ENCODE measurements at regions not wholly inside any gene's neighbourhood (a gene's known extent, or its start where the extent isn't known, plus 50 kb on each side); places are given as distances from the start of the nearest gene placed in this dataset.

- in situ Hi-C loops (cut with MboI): no loop called here
- ChIA-PET POLR2A (interaction anchor here (1.2 kb wide), 1 partner anchor 15 kb away, joined by 3 read pairs; no protein-coding TSS in a partner anchor), CTCF (ENCODE audit: low intra/inter-chr PET ratio) (no interaction called here)
- Histone ChIP-seq H3K9me3 (replicated peaks; ENCODE audit: control insufficient read depth, insufficient read depth, low read depth, low read length) (no peaks in the 10 kb centered on the region), H3K36me3 (ENCODE audit: control insufficient read depth, insufficient read depth, low read length) (no peaks in the 10 kb centered on the region), H4K20me1 (replicated peaks; ENCODE audit: control insufficient read depth, insufficient read depth, low read length) (no peaks in the 10 kb centered on the region), H3K4me1 (replicated peaks in 1 of 2; ENCODE audit: control insufficient read depth in 2 of 2, insufficient read depth in 2 of 2, low read length in 2 of 2) (no peaks in the 10 kb centered on the region), H3K4me3 (no peak overlapping the region), H3K9ac (ENCODE audit: insufficient read depth in 1 of 2, low read depth in 2 of 2, low read length in 2 of 2) (no peak overlapping the region), H3K4me2 (ENCODE audit: insufficient read depth, low read length) (no peak overlapping the region), H3K9me1 (ENCODE audit: control insufficient read depth, insufficient read depth, low read length) (no peaks in the 10 kb centered on the region), H3K27me3 (ENCODE audit: control insufficient read depth in 2 of 2, insufficient read depth in 2 of 2, low read length in 2 of 2) (no peaks in the 10 kb centered on the region; a peak in 1 of 5 replicates), H3K27ac (ENCODE audit: extremely low read depth, low read depth, low read length) (no peak overlapping the region), H2AFZ (ENCODE audit: low read depth, low read length) (no peak overlapping the region), H3K79me2 (ENCODE audit: control insufficient read depth, insufficient read depth, low read length) (no peaks in the 10 kb centered on the region)
- peak; percentile 60 for TF ChIP-seq ZFP36 (IDR thresholded peaks at IDR 0.05; ENCODE audit: low read depth, low read length, partially characterized antibody)
- no peak for TF ChIP-seq GATAD2B (IDR thresholded peaks at IDR 0.05; ENCODE audit: borderline replicate concordance)
- TF ChIP-seq RBM25 (IDR thresholded peaks at IDR 0.05; ENCODE audit: low read depth, low read length, severe bottlenecking): peak; percentile 86
- WGBS (ENCODE audit: insufficient coverage, low coverage, missing lambda C conversion rate): 11% methylated on average over 1 of the region's 1 CpG
- DNase-seq (ENCODE audit: extremely low read depth in 1 of 4, low spot score in 3 of 4) (no peak), ATAC-seq (no peak), FAIRE-seq (no peak)
- intact Hi-C loops (cut with micrococcal nuclease): no loop called here
- BruUV-seq (replicated peaks): no TSS peak
Measured at GRCh38 chr20:24834310-24834709, 114.8 kb upstream of the CST7 start.

GRCh38 chr20:24835195-24835594, 113.9 kb upstream of the CST7 start:
- Histone ChIP-seq H3K36me3 (ENCODE audit: control insufficient read depth, insufficient read depth, low read length) (no peaks in the 10 kb centered on the region), H3K4me2 (ENCODE audit: insufficient read depth, low read length) (no peak overlapping the region), H3K27ac (ENCODE audit: extremely low read depth, low read depth, low read length) (no peak overlapping the region), H3K9me3 (replicated peaks; ENCODE audit: control insufficient read depth, insufficient read depth, low read depth, low read length) (no peaks in the 10 kb centered on the region), H3K79me2 (ENCODE audit: control insufficient read depth, insufficient read depth, low read length) (no peaks in the 10 kb centered on the region), H2AFZ (ENCODE audit: low read depth, low read length) (no peak overlapping the region), H3K27me3 (ENCODE audit: control insufficient read depth in 2 of 2, insufficient read depth in 2 of 2, low read length in 2 of 2) (no peaks in the 10 kb centered on the region; a peak in 1 of 5 replicates), H3K4me1 (replicated peaks in 1 of 2; ENCODE audit: control insufficient read depth in 2 of 2, insufficient read depth in 2 of 2, low read length in 2 of 2) (no peaks in the 10 kb centered on the region), H3K4me3 (no peak overlapping the region), H3K9ac (ENCODE audit: insufficient read depth in 1 of 2, low read depth in 2 of 2, low read length in 2 of 2) (no peak overlapping the region), H4K20me1 (replicated peaks; ENCODE audit: control insufficient read depth, insufficient read depth, low read length) (no peaks in the 10 kb centered on the region), H3K9me1 (ENCODE audit: control insufficient read depth, insufficient read depth, low read length) (no peaks in the 10 kb centered on the region)
- ChIA-PET CTCF (ENCODE audit: low intra/inter-chr PET ratio) (no interaction called here), POLR2A (no interaction called here)
- DNase-seq (ENCODE audit: extremely low read depth in 1 of 4, low spot score in 3 of 4) (no peak), ATAC-seq (no peak), FAIRE-seq (no peak)
- WGBS (ENCODE audit: insufficient coverage, low coverage, missing lambda C conversion rate): 0% methylated on average over 5 of the region's 5 CpGs
- intact Hi-C loops (cut with micrococcal nuclease): no loop called here
- in situ Hi-C loops (cut with MboI): no loop called here
- BruUV-seq (replicated peaks): no TSS peak
- TF ChIP-seq RERE (CRISPR knock-in tag; IDR thresholded peaks at IDR 0.05; ENCODE audit: borderline replicate concordance): no peak
- no peak for TF ChIP-seq GATA2 (CRISPR knock-in tag; IDR thresholded peaks at IDR 0.05)
- TF ChIP-seq ZFP30 (CRISPR knock-in tag; IDR thresholded peaks at IDR 0.05; ENCODE audit: borderline replicate concordance): no peak
- TF ChIP-seq PATZ1 (CRISPR knock-in tag; IDR thresholded peaks at IDR 0.05; ENCODE audit: borderline replicate concordance): no peak
- no peak for TF ChIP-seq TAF15 (IDR thresholded peaks at IDR 0.05; ENCODE audit: low read depth, low read length)
- TF ChIP-seq ELF1 (tag; IDR thresholded peaks at IDR 0.05): no peak
